ENCODE measurements at regions not wholly inside any gene's neighbourhood (a gene's known extent, or its start where the extent isn't known, plus 50 kb on each side); places are given as distances from the start of the nearest gene placed in this dataset.

DNA sequence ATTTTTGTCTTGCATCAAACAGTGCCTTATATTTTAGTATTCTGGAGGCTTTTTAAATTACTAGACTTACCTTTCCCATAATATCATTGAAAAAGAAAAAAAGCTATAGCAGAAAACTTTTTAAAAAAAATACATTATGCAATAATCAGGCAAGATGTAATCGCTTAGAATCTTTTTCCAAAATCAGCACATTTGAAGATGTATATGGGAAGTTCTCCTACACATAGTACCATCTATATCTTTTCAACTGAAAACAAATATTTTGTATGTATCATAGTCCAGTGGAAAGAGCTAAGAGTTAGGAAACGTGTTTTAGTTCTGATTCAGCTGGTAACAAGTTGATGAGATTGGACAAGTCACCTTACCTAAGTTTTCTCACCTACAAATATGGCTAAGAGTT, 70.6 kb downstream of the SLC41A2 start:
- Histone ChIP-seq H3K4me1 (replicated peaks in 1 of 4; ENCODE audit: control insufficient read depth in 3 of 4, insufficient read depth in 4 of 4, low read length in 3 of 4) (no peaks in the 10 kb centered on the region), H3K27me3 (replicated peaks in 1 of 4; ENCODE audit: control insufficient read depth in 3 of 4, extremely low read depth in 1 of 4, insufficient read depth in 3 of 4, low read length in 3 of 4) (no peaks in the 10 kb centered on the region), H3K14ac (ENCODE audit: insufficient read length) (no peak overlapping the region), H3K79me1 (ENCODE audit: low read depth, low read length) (no peaks in the 10 kb centered on the region), H3K9ac (replicated peaks in 1 of 4; ENCODE audit: extremely low read depth in 1 of 4, low read depth in 3 of 4, low read length in 3 of 4) (no peak overlapping the region), H2BK20ac (ENCODE audit: low read length) (no peak overlapping the region), H2BK12ac (ENCODE audit: low read depth, low read length) (no peak overlapping the region), H3K4me3 (ENCODE audit: extremely low read depth in 1 of 4, insufficient read depth in 2 of 4, low read depth in 3 of 4, low read length in 4 of 4) (no peak overlapping the region), H2BK15ac (ENCODE audit: low read length) (no peak overlapping the region), H3K4me2 (ENCODE audit: insufficient read depth in 1 of 2, low read depth in 2 of 2, low read length in 2 of 2) (no peak overlapping the region), H2AFZ (ENCODE audit: low read length) (no peak overlapping the region), H3K56ac (replicated peaks; ENCODE audit: insufficient read length, low read depth, low read length) (no peak overlapping the region), H3K23me2 (ENCODE audit: low read depth, low read length) (no peaks in the 10 kb centered on the region), H4K5ac (ENCODE audit: insufficient read length, low read depth, low read length) (no peak overlapping the region), H3K23ac (ENCODE audit: insufficient read length) (no peak overlapping the region), H3K9me3 (ENCODE audit: insufficient read depth in 2 of 2, low read depth in 1 of 2, low read length in 1 of 2) (peaks cover 8 to 9% of the 10 kb centered on the region in 2 experiments; a peak in 2 of 4 replicates), H2AK5ac (ENCODE audit: low read depth, low read length) (no peak overlapping the region), H4K8ac (ENCODE audit: extremely low read depth, insufficient read depth, low read length) (no peak overlapping the region), H2BK120ac (replicated peaks; ENCODE audit: low read depth, low read length) (no peak overlapping the region), H3K36me3 (ENCODE audit: control insufficient read depth in 2 of 4, insufficient read depth in 4 of 4, low read length in 3 of 4) (no peaks in the 10 kb centered on the region), H3K4ac (replicated peaks; ENCODE audit: insufficient read length, low read depth, low read length) (no peak overlapping the region), H3K18ac (ENCODE audit: extremely low read depth, low read length) (no peak overlapping the region), H3K27ac (ENCODE audit: low read depth, low read length) (no peak overlapping the region), H3K79me2 (ENCODE audit: control insufficient read depth in 1 of 2, insufficient read depth in 2 of 2, low read length in 2 of 2) (no peaks in the 10 kb centered on the region), H2BK5ac (ENCODE audit: low read depth, low read length) (no peak overlapping the region), H4K20me1 (replicated peaks in 1 of 2; ENCODE audit: control insufficient read depth in 1 of 2, insufficient read depth in 2 of 2, low read length in 2 of 2) (no peaks in the 10 kb centered on the region), H4K91ac (replicated peaks; ENCODE audit: insufficient read length, low read length) (no peak overlapping the region)
- no peak for DNase-seq (ENCODE audit: low read depth in 1 of 2, low spot score in 2 of 2)
- FAIRE-seq, result no peak
- CTCF ChIA-PET (ENCODE audit: partially characterized antibody), result interaction anchor here (0.8 kb wide), 1 partner anchor 506 kb away, joined by 3 read pairs; no protein-coding TSS in a partner anchor
- no peak for TF ChIP-seq CEBPB (IDR thresholded peaks at IDR 0.05; ENCODE audit: low read depth, low read length)
- 82% methylated on average over 2 of the region's 2 CpGs; no CpG with 5 or more reads in 1 of the 2 experiments for WGBS, 2 experiments (ENCODE audit: extremely low coverage in 1 of 2, insufficient coverage in 1 of 2, insufficient read length in 1 of 2, insufficient replicate concordance in 2 of 2, low coverage in 1 of 2, low lambda C conversion rate in 2 of 2, missing lambda C conversion rate in 1 of 2)
- POLR2A ChIA-PET (ENCODE audit: partially characterized antibody), result no interaction called here

All from H1 (cell line).